Superior temporal gyrus (tissue), 1 donor: ENCODE measurements at regions not wholly inside any gene's neighbourhood (a gene's known extent, or its start where the extent isn't known, plus 50 kb on each side); places are given as distances from the start of the nearest gene placed in this dataset.

ENCODE experiments used
- DNase-seq: peaks from one replicate; pipeline ENCODE4 v3.0.0-alpha.2; 2016; ENCODE audit errors: extremely low spot score

DNA sequence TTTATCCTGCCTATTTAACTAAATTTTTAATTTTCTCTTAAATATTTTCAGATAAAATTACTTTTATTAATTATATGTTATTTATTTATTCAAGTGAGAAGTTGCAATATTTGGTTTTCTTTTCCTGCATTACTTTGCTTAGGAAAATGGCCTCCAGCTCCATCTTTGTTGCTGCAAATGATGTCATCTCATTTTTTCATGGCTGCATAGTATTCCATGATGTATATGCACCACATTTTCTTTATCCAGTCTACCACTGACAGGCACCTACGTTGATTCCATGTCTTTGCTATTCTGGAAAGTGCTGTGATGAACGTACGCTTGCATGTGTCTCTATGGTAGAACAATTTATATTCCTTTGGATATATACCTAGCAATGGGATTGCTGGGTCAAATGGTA, 186.9 kb upstream of the LYPLAL1 start:
- no peak for DNase-seq

DNA sequence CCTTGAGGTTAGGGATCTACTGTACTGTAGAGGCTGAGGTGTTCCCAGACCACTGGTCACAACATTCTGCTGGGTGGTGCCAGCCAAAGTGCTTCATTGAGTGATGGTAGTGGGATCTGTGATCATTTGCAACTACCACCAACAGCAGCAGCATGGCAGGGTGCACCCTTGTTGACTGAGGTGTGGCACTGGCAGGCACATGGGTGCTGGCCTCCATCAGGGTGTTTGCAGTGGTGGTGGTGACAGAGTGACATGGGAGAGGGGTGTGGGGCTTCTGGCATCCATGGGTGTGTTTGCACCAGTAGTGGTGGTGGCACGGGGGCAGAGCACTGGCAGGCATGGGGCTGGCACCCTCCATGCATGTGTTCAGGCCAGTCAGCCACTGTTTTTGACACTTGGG, 183.7 kb upstream of the LYPLAL1 start:
- no peak for DNase-seq

DNA sequence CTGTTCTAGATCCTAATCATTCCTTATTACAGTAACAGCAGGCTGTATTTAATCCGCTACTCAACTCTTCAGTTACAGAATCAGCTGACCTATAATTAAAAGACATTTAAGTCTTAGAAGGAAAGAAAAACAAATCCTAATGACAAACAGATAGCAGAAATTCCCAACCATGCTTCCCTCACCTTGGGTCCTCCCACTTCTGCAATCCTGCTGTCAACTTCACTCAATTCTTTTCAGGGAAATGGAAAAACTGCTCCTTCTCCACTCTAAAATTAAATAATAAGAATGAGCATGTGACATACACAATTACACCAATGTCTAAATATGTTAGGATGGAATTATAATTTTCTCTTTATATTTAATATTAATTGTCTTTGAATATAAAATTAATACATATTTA, 182.6 kb upstream of the LYPLAL1 start:
- DNase-seq, result no peak

DNA sequence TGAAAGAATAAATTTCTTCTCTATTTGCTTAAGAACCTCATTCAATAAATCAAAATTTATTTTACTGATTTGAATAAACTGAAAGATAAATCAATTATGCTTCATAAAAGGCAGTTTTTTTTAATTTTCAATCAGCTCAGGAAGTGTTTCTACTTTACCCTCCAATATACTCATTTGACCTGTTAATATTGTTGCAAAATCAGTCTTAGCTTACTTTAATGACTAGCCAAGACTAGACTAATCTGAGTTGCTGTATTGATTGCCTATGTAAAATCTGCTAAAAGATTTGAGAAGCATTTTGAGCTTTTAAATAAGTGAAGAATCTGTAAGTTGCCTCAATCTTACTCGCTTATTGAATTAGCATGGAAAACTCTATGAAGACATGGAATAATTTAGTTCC, 179.1 kb upstream of the LYPLAL1 start:
- no peak for DNase-seq

DNA sequence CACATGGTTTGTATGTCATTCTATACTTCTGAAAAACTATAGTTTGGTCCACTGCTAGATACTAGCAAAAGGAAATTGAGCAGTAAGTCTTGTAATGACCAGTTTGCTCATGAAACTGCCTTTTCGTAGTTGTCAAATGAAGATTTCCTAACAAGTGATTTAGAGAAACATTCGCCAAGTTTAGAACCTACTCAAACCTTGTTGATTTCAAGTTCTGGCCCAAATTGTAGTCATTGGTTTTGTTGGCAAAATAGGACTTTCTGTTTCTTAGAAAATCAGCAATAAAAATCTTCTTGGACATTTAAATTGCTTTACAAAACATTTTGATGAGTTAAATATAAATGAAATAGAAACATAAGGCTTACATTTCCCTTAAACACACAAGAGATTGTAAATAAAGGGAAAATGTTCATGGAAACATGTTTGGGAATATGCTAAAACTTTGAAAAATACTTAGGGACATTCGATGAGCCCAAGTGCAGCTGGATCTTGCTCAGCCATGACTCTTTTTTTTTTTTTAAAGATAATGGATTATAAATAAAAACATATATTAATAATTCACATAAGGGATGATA, 178.5 kb upstream of the LYPLAL1 start:
- no peak for DNase-seq

DNA sequence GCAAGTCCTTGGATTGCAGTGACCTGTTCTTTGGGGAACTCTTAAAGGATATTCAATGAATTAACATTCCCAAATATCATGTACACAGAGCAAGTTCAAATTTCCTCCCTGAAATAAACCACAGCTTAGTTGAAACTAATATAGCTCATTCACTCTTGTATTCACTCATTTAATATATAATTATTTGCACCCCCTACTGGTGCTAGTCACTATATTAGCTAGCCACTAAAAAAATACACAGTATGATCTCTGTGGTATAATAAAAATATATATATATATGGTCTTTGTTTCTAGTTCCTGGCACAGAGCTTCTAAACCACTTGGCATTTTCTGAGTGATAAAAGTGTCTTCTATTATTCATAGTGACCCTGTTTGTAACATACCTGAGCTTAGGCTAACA, 177.3 kb upstream of the LYPLAL1 start:
- DNase-seq, result no peak

DNA sequence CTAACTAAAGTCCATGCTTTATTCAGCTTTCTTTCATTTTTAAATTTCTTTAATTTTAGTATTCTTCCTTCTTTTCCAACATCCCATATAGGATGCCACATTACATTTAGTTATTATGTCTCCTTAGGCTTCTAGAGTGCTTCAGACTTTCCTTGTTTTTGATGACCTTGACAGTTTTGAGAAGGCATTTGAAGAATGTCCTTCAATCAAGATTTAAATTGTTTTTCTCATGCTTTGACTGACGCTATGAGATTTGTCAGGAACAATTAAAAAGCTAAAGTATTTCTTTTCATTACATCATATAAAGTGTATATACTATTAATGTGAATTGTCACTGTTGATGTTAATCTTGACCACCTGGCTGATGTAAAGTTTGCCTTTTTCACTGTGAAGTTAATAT, 173.7 kb upstream of the LYPLAL1 start:
- DNase-seq, result no peak

DNA sequence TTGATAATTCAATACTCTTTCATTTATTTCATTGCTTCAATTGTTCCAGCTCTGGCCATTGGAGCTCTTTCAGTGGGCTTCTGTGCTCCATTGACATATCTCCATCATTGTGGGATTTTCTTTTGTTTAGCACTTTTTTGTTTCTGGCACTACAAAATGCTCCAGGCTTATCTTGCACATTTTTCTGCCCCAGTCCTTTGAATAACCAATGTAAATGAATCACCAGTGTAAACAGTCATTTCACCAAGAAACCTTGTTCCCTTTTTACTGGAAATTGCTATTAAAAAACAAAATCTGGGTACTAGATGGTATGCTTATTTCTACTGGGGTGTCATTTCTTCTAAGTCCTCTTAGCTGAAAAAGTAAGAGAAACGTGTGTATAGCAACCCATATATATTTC, 173.0 kb upstream of the LYPLAL1 start:
- DNase-seq, result no peak

DNA sequence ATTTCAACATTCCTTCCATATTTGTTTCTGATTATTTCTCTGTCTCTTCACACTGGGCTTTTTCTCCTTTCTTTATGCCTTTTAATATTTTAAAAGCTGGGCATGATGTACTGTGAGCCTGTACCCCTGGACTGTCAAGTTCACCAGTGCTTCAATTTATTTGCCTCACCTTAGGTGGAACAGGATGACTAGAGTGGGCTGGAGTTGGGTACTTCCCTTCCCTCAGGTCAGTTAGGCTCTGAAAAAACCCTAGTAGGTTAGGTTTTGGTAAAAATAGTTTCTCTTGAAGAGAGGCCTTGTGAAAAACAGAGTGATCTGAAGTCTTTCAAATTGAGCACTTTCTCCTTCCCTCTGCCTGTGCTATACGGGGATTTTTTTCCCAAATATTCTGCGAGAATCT, 163.0 kb upstream of the LYPLAL1 start:
- no peak for DNase-seq

DNA sequence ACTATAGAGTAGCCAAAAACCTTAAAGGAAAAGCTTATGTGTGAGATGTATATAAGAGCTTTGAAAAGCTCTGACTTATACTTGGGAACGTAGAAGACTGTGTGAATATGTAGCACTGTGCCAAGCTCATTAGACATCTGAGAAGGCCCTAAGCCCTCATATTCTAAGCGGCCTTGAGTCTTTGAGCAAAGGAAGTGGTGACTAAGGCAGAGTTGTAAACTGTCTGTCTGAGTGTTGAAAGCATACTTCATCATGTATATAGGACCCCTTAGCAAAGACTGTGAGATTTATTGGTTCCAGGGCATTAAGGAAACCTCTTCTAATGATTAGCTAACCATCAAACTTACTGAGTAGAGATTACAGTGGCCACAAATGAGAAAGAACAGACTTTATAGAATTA, 153.3 kb upstream of the LYPLAL1 start:
- no peak for DNase-seq

DNA sequence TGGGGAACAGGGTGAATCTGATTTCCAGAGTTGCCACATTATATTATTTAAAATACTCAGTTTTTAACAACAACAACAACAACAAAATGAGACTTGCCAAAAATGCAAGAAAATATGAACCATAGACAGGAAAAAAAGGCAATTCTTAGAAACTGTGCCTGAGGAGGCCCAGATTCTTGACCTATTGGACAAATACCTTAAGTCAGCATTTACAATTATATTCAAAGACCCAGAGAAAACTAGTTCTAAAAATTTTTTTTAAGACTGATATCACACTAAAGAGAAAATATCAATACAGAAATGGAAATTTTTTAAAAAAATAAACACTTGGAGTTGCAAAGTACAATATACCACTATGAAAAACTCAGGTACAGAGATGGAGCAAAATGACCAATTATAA, 152.8 kb upstream of the LYPLAL1 start:
- no peak for DNase-seq

DNA sequence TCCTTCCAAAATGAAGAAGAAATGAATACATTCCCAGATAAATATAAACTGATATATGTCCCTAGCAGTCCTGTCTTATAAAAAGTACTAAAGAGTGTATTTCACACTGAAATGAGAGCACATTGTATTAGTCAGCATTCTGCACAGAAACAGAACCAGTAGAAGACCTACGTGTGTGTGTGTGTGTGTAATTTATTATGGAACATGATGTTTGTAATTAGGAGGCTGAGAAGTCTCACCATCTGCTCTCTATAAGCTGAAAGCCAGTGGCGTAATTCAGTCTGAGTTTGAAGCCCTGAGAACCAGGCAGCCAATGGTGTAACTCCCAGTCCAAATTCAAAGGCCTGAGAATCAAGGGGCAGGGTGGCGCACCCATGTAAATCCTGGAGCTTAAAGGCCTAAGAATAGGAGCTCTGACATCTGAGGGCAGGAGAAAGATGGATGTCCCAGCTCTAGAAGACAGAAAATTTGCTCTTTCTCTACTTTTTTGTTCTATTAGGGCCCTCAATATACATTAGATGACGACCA, 146.5 kb upstream of the LYPLAL1 start:
- DNase-seq, result no peak

DNA sequence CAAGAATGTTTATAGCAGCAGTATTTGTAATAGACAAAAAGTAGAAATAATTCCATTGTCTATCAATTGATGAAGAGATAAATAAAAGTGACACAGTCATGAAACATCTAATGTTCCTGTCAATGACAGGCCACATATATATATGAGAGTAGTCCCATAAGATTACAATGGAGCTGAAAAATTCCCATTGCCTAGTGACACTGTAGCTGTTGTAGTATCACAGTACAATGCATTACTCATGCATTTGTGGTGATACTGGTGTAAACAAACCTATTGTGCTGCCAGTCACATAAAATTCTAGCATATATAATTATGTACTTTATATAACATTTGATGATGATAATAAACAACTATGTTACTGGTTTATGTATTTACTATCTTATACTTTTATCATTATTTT, 141.9 kb upstream of the LYPLAL1 start:
- no peak for DNase-seq

DNA sequence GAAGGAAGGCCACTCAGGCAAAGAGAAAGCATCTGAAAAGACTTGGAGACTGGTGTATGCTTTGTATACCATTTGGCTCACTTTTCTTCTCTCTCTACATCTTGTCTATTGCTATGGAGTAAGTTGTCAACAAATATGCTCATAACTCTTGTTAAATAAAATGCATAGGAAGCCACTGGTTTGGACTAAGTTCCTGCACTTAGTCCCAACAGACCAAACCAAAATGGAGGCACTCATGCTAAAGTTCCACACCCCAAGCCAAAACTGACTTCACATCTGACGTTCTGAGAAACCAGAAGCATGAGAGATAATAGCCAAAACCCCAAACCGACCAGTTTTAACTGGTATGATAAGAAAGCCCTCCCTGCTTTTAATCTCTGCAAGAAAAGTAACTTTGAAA, 135.3 kb upstream of the LYPLAL1 start:
- no peak for DNase-seq

DNA sequence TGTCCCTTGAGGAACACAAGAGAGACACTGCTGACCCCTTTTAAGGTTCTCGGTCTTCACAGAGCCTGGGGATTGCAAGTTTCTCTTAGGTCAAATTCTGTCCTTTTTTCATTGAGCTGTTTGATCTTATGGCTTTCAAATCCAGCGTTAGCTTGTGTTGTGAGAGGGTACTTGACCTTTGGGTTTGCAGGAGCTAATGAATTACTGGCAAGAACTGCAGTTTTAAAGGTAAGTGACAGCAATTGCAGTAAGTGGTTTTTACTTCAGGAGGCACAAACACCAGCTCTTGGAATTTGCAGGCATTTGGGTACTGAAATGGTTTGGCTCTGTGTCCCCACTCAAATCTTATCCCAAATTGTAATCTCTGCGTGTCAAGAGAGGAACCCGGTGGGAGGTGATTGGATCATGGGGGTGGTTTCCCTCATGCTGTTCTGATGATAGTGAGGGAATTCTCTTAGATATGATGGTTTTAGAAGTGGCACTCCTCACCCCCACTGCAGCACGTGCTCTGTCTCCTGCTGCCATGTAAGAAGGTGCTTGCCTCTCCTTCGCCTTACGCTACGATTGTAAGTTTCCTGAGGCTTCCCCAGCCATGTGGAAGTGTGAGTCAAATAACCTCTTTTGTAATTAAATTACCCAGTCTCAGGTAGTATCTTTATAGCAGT, 134.5 kb upstream of the LYPLAL1 start:
- no peak for DNase-seq

DNA sequence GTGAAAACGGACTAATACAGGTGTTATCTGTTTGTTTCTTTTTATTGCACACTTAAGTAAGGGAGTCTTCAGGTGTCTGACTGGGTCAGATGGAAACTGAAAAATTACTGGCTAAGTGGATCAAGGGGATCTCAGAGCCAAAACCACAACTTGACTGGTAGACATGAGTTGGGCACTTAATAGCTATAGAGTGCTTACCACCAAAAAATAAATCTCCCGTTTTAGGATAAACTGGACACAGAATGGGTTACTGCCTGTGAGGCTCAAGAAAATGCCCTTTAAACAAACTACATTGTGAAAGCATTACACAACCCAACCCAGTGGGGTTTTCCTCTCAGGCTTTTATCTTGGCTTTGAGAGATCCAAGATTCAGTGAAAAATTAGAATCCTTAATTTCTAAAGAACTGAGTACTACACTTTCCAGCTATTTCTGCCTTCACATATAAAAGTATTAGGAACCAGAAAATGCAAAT, 134.0 kb upstream of the LYPLAL1 start:
- DNase-seq, result no peak

DNA sequence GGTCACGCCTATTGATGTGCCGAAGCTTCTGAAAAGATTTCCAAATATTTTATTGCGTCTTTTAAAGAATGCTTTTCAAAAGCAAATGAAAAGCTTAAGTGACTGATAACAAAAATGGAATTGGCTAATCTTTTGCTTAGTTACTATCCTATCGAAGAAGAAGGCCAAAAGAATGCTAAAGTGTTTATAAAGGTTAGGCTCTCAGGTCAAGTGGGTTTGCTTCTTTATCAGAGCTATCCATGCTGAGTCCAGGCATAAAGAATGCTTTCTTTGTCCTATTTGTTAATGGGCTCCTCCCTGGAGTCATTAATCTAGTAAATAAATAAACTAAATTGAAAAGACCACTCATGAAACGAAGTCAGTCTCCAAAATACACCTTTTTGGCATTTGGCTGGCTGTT, 133.4 kb upstream of the LYPLAL1 start:
- DNase-seq, result no peak

DNA sequence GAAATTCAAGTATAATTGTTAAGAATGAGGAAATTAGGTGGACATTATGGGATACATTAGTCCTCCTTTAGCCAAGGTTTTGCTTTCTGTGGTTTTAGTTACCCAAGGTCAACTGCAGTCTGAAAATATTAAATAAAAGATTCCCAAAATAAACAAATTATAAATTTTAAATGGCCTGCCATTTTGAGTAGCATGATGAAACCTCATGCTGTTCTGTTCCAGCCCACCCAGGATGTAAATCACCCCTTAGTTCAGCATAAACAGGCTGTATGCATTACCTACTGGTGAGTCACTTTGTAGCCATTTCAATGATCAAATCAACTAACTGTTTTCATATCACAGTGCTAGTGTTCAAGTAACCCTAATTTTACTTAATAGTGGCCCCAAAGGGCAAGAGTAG, 132.5 kb upstream of the LYPLAL1 start:
- DNase-seq, result no peak

DNA sequence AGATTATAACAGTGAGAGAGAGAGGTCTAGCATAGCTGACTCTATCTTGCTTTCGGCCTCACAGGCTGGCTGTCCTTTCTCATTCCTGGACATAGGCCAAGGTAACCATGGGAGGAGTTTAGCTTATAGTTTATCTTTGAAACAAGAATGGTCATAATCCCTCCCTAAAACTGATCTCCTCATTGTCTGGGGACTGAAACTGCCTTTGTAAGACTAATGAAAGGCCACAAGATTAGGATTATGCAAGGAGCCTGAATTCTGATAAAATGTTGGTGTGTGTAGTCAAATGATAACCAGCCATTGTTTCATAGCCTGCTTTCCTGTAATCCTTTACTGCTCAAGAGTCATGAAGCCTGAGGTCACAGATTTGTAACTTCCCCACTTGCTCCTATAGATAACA, 131.9 kb upstream of the LYPLAL1 start:
- no peak for DNase-seq

DNA sequence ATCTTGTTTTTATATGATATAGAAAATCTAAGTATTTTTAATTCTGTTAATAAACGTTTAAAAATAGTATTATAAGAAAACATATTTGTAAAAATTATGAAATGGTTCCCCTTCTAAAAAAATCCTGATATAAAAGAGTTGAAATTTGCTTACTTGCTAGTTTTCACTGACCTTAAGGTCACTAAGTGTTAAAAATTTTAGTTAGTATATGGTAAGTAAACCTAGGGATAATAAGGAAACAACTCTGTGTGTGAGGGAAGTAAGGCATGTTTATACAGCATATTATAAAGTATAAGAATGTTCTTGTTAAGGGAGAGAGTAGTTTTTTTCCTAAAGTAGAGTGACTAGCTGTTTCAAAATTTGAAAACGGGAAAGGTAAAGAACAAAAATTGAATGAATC, 130.9 kb upstream of the LYPLAL1 start:
- DNase-seq, result no peak

DNA sequence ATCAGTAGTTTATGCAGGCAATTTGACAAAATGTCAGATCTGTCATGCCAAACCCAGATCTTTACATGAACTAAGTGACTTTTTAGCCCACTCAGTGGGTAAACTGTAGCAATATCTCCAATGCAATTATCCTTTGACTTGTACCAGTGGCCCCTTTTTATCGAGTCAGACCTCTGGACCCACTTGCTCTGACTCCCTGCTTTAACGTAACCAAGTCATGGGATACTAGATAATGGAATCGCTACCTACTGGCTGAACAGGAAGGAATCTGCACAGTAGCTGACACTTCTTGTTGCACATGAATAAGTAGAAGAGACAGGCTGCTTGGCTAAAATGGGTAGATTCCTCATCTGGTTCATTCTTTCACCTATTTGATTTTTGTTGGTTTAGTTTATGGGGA, 128.4 kb upstream of the LYPLAL1 start:
- no peak for DNase-seq

DNA sequence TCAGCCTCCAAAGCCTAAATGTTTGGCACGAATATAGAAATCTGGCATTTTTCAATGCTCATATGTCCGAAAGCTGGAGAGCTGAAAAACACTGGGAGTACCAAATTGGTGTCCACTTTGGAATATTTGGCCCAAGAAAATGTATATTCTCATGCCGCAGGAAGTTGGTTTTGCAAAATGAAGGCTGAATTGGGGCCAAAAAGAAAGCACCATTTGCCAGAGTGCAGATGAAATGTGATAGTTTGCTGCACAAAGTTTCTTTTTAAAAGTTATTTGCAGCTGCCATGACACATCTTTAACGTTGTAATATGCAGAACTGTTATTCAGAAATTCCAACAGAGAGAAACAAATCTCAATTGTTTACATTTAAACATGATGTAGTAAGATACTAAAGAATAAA, 124.2 kb upstream of the LYPLAL1 start:
- no peak for DNase-seq

DNA sequence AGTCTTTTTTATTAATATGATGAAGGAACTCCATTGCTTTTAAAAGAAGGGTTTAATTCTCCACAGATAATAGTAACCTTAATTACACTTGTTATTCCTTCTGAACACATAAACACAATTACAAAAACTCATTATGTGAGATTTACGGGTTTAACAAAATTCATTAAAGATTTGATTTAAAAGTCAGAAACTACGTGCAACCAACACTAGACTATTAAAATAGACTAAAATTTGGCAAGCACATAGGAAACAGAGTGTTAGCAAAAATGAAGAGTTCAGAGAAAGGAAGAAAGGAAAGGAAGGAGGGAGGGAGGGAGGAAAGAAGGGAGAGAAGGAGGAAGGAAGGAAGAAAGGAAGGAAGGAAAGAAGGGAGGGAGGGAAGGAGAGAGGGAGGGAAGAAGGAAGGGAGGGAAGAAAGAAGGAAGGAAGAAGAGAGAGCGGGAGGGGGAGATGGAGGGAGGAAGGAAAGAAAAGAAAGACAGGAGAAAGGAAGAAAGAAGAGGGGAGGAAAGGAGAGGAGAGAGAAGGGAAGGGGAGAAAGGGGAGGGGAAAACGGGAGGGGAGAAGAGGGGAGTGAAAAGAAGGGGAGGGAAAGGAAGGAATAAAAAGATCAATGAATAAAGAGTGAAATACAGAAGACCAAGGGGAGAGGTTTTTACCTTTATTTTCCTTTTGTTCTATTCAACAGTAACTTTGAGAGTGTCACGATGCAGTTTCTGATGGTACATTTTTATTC, 123.4 kb upstream of the LYPLAL1 start:
- no peak for DNase-seq
